ENCODE measurements at regions not wholly inside any gene's neighbourhood (a gene's known extent, or its start where the extent isn't known, plus 50 kb on each side); places are given as distances from the start of the nearest gene placed in this dataset.

DNA sequence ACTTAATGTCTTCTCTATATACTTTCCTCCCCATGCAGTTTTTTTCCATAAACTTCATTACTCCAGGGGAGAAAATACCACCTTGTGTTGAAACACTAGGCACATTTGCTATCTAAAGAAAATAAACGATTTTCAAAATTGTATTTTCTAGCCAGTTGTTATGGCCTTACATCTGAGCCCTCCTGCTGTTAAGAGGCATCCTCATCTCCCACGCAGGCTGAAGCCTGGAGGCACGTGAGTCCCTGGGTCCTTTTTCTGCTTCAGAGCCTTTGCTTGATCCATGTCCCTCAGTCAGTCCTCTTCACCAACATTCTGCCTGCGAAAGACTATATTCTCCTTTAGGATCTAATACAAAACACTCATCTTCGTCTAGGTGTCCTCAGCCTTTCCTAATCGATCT, 479.6 kb upstream of the ZNF717 start:
- Mint-ChIP-seq H3K27me3 (ENCODE audit: insufficient read depth, unreplicated experiment) (no peaks in the 10 kb centered on the region), H3K36me3 (ENCODE audit: insufficient read depth, unreplicated experiment) (no peaks in the 10 kb centered on the region), H3K4me3 (ENCODE audit: unreplicated experiment) (no peak overlapping the region), H3K9me3 (ENCODE audit: unreplicated experiment) (no peaks in the 10 kb centered on the region), H3K4me1 (ENCODE audit: low read depth, unreplicated experiment) (no peaks in the 10 kb centered on the region), H3K27ac (ENCODE audit: unreplicated experiment) (no peak overlapping the region)
- intact Hi-C loops (cut with micrococcal nuclease; ENCODE audit: unreplicated experiment): no loop called here
- TF ChIP-seq, protein P1, sequence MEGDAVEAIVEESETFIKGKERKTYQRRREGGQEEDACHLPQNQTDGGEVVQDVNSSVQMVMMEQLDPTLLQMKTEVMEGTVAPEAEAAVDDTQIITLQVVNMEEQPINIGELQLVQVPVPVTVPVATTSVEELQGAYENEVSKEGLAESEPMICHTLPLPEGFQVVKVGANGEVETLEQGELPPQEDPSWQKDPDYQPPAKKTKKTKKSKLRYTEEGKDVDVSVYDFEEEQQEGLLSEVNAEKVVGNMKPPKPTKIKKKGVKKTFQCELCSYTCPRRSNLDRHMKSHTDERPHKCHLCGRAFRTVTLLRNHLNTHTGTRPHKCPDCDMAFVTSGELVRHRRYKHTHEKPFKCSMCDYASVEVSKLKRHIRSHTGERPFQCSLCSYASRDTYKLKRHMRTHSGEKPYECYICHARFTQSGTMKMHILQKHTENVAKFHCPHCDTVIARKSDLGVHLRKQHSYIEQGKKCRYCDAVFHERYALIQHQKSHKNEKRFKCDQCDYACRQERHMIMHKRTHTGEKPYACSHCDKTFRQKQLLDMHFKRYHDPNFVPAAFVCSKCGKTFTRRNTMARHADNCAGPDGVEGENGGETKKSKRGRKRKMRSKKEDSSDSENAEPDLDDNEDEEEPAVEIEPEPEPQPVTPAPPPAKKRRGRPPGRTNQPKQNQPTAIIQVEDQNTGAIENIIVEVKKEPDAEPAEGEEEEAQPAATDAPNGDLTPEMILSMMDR (IDR thresholded peaks at IDR 0.05; ENCODE audit: insufficient read depth in 1 of 2, low read depth in 1 of 2, low read length in 1 of 2, severe bottlenecking in 1 of 2, unreplicated experiment in 1 of 2): no peak
- CTCF ChIA-PET: interaction anchor here (0.6 kb wide), 1 partner anchor 124 kb away, joined by 3 read pairs; no protein-coding TSS in a partner anchor
- Histone ChIP-seq H3K9me3 (no peaks in the 10 kb centered on the region), H3K4me3 (ENCODE audit: low read depth, low read length) (no peak overlapping the region), H3K27me3 (replicated peaks; ENCODE audit: control insufficient read depth, insufficient read depth, low read length) (no peaks in the 10 kb centered on the region), H3K4me1 (no peaks in the 10 kb centered on the region), H3K36me3 (ENCODE audit: control insufficient read depth, insufficient read depth, low read length) (no peaks in the 10 kb centered on the region)
- no TSS peak for BruUV-seq (replicated peaks)
- POLR2A ChIA-PET: no interaction called here
- DNase-seq: no peak

GRCh38 chr3:76266511-76266910, 481.2 kb upstream of the ZNF717 start:
- H3K36me3 ChIP-seq (ENCODE audit: control insufficient read depth, insufficient read depth, low read length): no peaks in the 10 kb centered on the region
- H3K4me3 Mint-ChIP-seq (ENCODE audit: unreplicated experiment): no peak overlapping the region
- no peaks in the 10 kb centered on the region for H3K27me3 ChIP-seq (replicated peaks; ENCODE audit: control insufficient read depth, insufficient read depth, low read length)
- BruUV-seq (replicated peaks): no TSS peak
- no peaks in the 10 kb centered on the region for H3K27me3 Mint-ChIP-seq (ENCODE audit: insufficient read depth, unreplicated experiment)
- no peak for DNase-seq
- no peak overlapping the region for H3K27ac Mint-ChIP-seq (ENCODE audit: unreplicated experiment)
- CTCF ChIA-PET: no interaction called here
- no peaks in the 10 kb centered on the region for H3K9me3 ChIP-seq
- no peaks in the 10 kb centered on the region for H3K36me3 Mint-ChIP-seq (ENCODE audit: insufficient read depth, unreplicated experiment)
- no peaks in the 10 kb centered on the region for H3K4me1 Mint-ChIP-seq (ENCODE audit: low read depth, unreplicated experiment)
- no peak overlapping the region for H3K4me3 ChIP-seq (ENCODE audit: low read depth, low read length)
- no peaks in the 10 kb centered on the region for H3K9me3 Mint-ChIP-seq (ENCODE audit: unreplicated experiment)
- POLR2A ChIA-PET: no interaction called here
- TF ChIP-seq, protein P1 (IDR thresholded peaks at IDR 0.05; ENCODE audit: insufficient read depth in 1 of 2, low read depth in 1 of 2, low read length in 1 of 2, severe bottlenecking in 1 of 2, unreplicated experiment in 1 of 2): no peak
- intact Hi-C loops (cut with micrococcal nuclease; ENCODE audit: unreplicated experiment): no loop called here
- no peaks in the 10 kb centered on the region for H3K4me1 ChIP-seq

DNA sequence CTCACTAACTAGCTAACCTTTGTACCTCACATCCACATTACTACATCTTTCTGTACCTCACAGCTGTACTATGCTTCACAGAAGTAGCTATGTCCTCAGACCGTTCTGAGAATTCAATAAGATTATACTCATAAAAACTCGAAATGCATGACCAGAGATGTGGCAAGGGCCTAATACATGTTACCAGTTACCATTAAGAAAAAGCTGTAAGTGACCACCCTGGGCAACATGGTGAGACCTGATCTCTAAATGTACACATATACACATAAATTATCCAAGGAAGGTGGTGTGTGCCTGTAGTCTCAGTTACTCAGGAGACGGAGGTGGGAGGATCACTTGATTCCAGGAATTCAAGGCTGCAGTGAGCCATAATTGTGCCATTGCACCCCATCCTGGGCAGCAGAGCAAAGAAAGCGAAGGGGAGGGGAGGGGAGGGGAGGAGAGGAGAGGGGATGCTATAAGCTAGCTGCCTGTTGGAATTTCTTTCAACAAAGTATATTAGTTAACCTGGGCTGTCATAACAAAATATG, 482.6 kb upstream of the ZNF717 start:
- no peaks in the 10 kb centered on the region for H3K36me3 ChIP-seq (ENCODE audit: control insufficient read depth, insufficient read depth, low read length)
- H3K27me3 ChIP-seq (replicated peaks; ENCODE audit: control insufficient read depth, insufficient read depth, low read length): no peaks in the 10 kb centered on the region
- Mint-ChIP-seq H3K27me3 (ENCODE audit: insufficient read depth, unreplicated experiment) (no peaks in the 10 kb centered on the region), H3K36me3 (ENCODE audit: insufficient read depth, unreplicated experiment) (no peaks in the 10 kb centered on the region), H3K27ac (ENCODE audit: unreplicated experiment) (no peak overlapping the region), H3K4me1 (ENCODE audit: low read depth, unreplicated experiment) (no peaks in the 10 kb centered on the region), H3K4me3 (ENCODE audit: unreplicated experiment) (no peak overlapping the region), H3K9me3 (ENCODE audit: unreplicated experiment) (no peaks in the 10 kb centered on the region)
- H3K4me1 ChIP-seq: no peaks in the 10 kb centered on the region
- POLR2A ChIA-PET: no interaction called here
- BruUV-seq (replicated peaks): no TSS peak
- H3K9me3 ChIP-seq: no peaks in the 10 kb centered on the region
- DNase-seq: no peak
- TF ChIP-seq, protein P1 (IDR thresholded peaks at IDR 0.05; ENCODE audit: insufficient read depth in 1 of 2, low read depth in 1 of 2, low read length in 1 of 2, severe bottlenecking in 1 of 2, unreplicated experiment in 1 of 2): no peak
- H3K4me3 ChIP-seq (ENCODE audit: low read depth, low read length): no peak overlapping the region
- intact Hi-C loops (cut with micrococcal nuclease; ENCODE audit: unreplicated experiment): no loop called here
- CTCF ChIA-PET: no interaction called here

Measured in Caco-2 (cell line).